SH-SY5Y (cell line): ENCODE measurements at regions not wholly inside any gene's neighbourhood (a gene's known extent, or its start where the extent isn't known, plus 50 kb on each side); places are given as distances from the start of the nearest gene placed in this dataset.

Experiments
- GATA2 ChIP-seq: IDR thresholded peaks from 2 replicates; pipeline ENCODE4 v1.6.1; 2011; ENCODE audit warnings: mild to moderate bottlenecking, low read depth, low read length
- GATA3 ChIP-seq: IDR thresholded peaks from 2 replicates; pipeline ENCODE4 v1.6.1; 2011; ENCODE audit warnings: low read depth, mild to moderate bottlenecking, low read length, moderate library complexity

- no peak for TF ChIP-seq GATA3
- TF ChIP-seq GATA2: no peak
These were observed 374.4 kb upstream of the CCNH start for GRCh38 chr5:87787086-87787485.
